Keratinocyte (primary cell): ENCODE measurements at regions not wholly inside any gene's neighbourhood (a gene's known extent, or its start where the extent isn't known, plus 50 kb on each side); places are given as distances from the start of the nearest gene placed in this dataset.

Source experiments
- DNase-seq: peaks from one replicate; pipeline ENCODE4 v3.0.0-alpha.2; 2011; ENCODE audit warnings: low read depth, missing footprints, low spot score
- FAIRE-seq: peaks from 2 replicates; lab custom pipeline; 2011; peaks lifted over from hg19 to GRCh38; lab: Jason Lieb, UNC
- H2AFZ ChIP-seq: 2 replicates; pipeline ENCODE4 v1.6.0; 2012; ENCODE audit warnings: low read length, control low read depth, inconsistent platforms; ENCODE audit not compliant: control insufficient read depth
- H3K27ac ChIP-seq: 2 replicates; pipeline ENCODE4 v1.5.1; 2011; ENCODE audit warnings: low read length; ENCODE audit not compliant: control insufficient read depth, insufficient read depth
- H3K27me3 ChIP-seq: 3 replicates; pipeline ENCODE4 v1.6.0; 2011; ENCODE audit warnings: low read length; ENCODE audit not compliant: control insufficient read depth, insufficient read depth; ENCODE audit errors: extremely low read depth
- H3K36me3 ChIP-seq, 2 experiments: 2 replicates in 1 of 2; 3 replicates in 1 of 2; pipeline ENCODE4 v1.5.1; 2011; ENCODE audit warnings: low read length in 2 of 2, mild to moderate bottlenecking in 1 of 2; ENCODE audit not compliant: control insufficient read depth in 2 of 2, insufficient read depth in 2 of 2; ENCODE audit errors: extremely low read depth in 1 of 2
- H3K4me1 ChIP-seq: 3 replicates; pipeline ENCODE4 v1.5.1; 2011; ENCODE audit warnings: low read length; ENCODE audit not compliant: control insufficient read depth, insufficient read depth; ENCODE audit errors: extremely low read depth
- H3K4me2 ChIP-seq: 3 replicates; pipeline ENCODE4 v1.6.0; 2011; ENCODE audit warnings: low read depth, low read length; ENCODE audit not compliant: control insufficient read depth, insufficient read depth; ENCODE audit errors: extremely low read depth
- H3K4me3 ChIP-seq, 3 experiments: fragments of 200-600 bp in 1 of 3; sonication (generic) in 1 of 3; 2 replicates in 2 of 3; 3 replicates in 1 of 3; pipeline ENCODE4 v1.5.1; 2011 to 2016; ENCODE audit warnings: low read length in 3 of 3, mild to moderate bottlenecking in 3 of 3, control low read depth in 2 of 3, inconsistent platforms in 1 of 3, low read depth in 1 of 3, mixed read lengths in 1 of 3, mixed run types in 1 of 3, moderate library complexity in 1 of 3; ENCODE audit not compliant: control insufficient read depth in 2 of 3, insufficient read depth in 2 of 3; ENCODE audit errors: extremely low read depth in 1 of 3
- H3K79me2 ChIP-seq: 2 replicates; pipeline ENCODE4 v1.6.0; 2012; ENCODE audit warnings: low read length; ENCODE audit not compliant: control insufficient read depth, insufficient read depth
- H3K9ac ChIP-seq: 3 replicates; pipeline ENCODE4 v1.6.0; 2011; ENCODE audit warnings: low read length; ENCODE audit not compliant: control insufficient read depth, insufficient read depth; ENCODE audit errors: extremely low read depth
- H3K9me1 ChIP-seq: 3 replicates; pipeline ENCODE4 v1.6.0; 2011; ENCODE audit warnings: low read length; ENCODE audit not compliant: control insufficient read depth, insufficient read depth; ENCODE audit errors: extremely low read depth
- H3K9me3 ChIP-seq: 2 replicates; pipeline ENCODE4 v1.5.1; 2012; ENCODE audit warnings: low read depth, low read length; ENCODE audit not compliant: control insufficient read depth
- H4K20me1 ChIP-seq: 3 replicates; pipeline ENCODE4 v1.6.0; 2011; ENCODE audit warnings: low read length; ENCODE audit not compliant: control insufficient read depth, insufficient read depth; ENCODE audit errors: extremely low read depth
- EZH2 ChIP-seq: IDR thresholded peaks from one replicate; pipeline ENCODE4 v1.6.1; 2012; ENCODE audit warnings: inconsistent platforms, mild to moderate bottlenecking, low read length, moderate library complexity
- dilution Hi-C: fragments of 300-500 bp; cut with MboI; formaldehyde crosslinking; loops from one replicate; pipeline ENCODE4 v1.7.0; 2020; ENCODE audit warnings: low sequenced_read_pairs; ENCODE audit not compliant: extremely low pct_ligation_motif_present
- TF ChIP-seq, protein P1 (sequence below), 3 experiments: IDR thresholded peaks in 1 of 3; conservative IDR thresholded peaks in 1 of 3; optimal IDR thresholded peaks in 1 of 3; 2 replicates in 2 of 3; 3 replicates in 1 of 3; pipeline versions ENCODE3 to v1.5.1; 2011; ENCODE audit warnings: low read length in 3 of 3, mild to moderate bottlenecking in 3 of 3, moderate library complexity in 2 of 3, control low read depth in 1 of 3, inconsistent platforms in 1 of 3; ENCODE audit not compliant: insufficient read depth in 2 of 3; ENCODE audit errors: extremely low read depth in 1 of 3

DNA sequence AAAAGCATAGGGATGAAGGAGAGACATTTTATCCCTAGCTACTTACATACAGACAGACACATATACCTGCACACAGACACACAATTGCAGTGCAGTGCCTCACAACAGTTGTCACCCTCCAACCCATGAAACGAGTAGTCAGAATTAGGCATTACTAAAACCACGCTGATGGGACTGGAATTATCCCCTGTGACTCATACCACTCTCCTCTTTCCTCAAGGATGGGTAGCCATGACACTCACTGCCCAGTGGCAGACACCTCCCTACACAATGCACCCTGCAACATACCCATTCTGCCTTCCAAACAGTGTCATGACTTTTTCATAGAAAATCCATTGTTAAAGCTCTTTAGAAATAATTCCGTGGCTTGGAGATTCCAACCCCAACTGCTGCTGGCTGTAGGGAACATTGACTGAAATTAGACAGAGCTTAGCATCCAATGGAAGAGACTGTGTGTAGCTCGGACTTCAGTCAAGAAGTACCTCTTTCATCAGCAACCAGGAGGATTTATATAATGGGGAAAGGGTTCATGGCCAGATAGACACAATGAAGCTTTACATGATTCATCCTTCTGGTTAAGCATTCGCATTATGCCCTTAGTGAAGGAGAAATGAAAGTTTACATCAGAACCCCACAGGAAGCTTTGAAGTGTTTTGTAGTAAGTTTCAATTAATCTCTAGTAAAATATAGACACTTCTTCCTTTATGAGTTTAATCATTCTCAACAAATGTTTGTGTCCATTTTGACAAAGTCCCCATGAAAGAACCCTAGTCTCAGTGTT lies 155.2 kb downstream of the FBXO15 start:
- DNase-seq (no peak), FAIRE-seq (no peak)
- no peak overlapping the region for H3K4me3 ChIP-seq
- no peak overlapping the region for H3K9ac ChIP-seq
- H3K9me3 ChIP-seq, result no peaks in the 10 kb centered on the region
- no peaks in the 10 kb centered on the region for H3K79me2 ChIP-seq
- no peak for TF ChIP-seq EZH2
- TF ChIP-seq, protein P1, sequence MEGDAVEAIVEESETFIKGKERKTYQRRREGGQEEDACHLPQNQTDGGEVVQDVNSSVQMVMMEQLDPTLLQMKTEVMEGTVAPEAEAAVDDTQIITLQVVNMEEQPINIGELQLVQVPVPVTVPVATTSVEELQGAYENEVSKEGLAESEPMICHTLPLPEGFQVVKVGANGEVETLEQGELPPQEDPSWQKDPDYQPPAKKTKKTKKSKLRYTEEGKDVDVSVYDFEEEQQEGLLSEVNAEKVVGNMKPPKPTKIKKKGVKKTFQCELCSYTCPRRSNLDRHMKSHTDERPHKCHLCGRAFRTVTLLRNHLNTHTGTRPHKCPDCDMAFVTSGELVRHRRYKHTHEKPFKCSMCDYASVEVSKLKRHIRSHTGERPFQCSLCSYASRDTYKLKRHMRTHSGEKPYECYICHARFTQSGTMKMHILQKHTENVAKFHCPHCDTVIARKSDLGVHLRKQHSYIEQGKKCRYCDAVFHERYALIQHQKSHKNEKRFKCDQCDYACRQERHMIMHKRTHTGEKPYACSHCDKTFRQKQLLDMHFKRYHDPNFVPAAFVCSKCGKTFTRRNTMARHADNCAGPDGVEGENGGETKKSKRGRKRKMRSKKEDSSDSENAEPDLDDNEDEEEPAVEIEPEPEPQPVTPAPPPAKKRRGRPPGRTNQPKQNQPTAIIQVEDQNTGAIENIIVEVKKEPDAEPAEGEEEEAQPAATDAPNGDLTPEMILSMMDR (optimal IDR thresholded peaks at IDR 0.05 in 1 of 3, IDR thresholded peaks at IDR 0.05 in 1 of 3, conservative IDR thresholded peaks at IDR 0.05 in 1 of 3; ENCODE audit: extremely low read depth in 1 of 3, insufficient read depth in 2 of 3, low read length in 3 of 3), result no peak
- no peaks in the 10 kb centered on the region for H4K20me1 ChIP-seq
- no peaks in the 10 kb centered on the region for H3K36me3 ChIP-seq
- dilution Hi-C loops, result no loop called here
- H3K27me3 ChIP-seq, result no peaks in the 10 kb centered on the region
- no peaks in the 10 kb centered on the region for H3K9me1 ChIP-seq
- H3K4me2 ChIP-seq, result no peak overlapping the region
- no peak overlapping the region for H2AFZ ChIP-seq
- no peaks in the 10 kb centered on the region for H3K4me1 ChIP-seq
- H3K27ac ChIP-seq, result no peak overlapping the region

DNA sequence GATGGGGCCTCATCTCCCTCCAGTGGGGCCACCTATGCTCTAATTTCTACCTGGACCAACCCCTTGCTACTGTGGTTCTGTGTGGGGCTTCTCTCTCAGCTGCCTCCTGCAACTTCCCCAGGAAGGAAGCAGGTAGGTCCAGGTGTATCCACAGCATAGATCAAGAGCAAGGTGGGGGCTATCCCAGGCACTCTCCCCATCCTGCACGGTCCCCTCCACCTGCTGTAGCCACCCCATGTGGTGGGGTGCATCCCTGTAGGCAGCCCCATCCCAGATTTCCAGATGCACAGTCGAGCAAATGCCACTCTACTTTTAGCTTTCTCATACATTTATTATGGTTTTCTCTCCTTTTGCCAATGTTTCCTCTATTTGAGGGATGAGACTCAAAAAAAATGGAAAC lies 156.1 kb downstream of the FBXO15 start:
- Histone ChIP-seq H3K27me3 (no peaks in the 10 kb centered on the region), H3K4me2 (no peak overlapping the region), H4K20me1 (no peaks in the 10 kb centered on the region), H3K36me3 (no peaks in the 10 kb centered on the region), H3K27ac (no peak overlapping the region), H2AFZ (no peak overlapping the region), H3K9me3 (no peaks in the 10 kb centered on the region), H3K4me1 (no peaks in the 10 kb centered on the region), H3K79me2 (no peaks in the 10 kb centered on the region), H3K9me1 (no peaks in the 10 kb centered on the region), H3K4me3 (no peak overlapping the region), H3K9ac (no peak overlapping the region)
- FAIRE-seq (no peak), DNase-seq (no peak)
- dilution Hi-C loops, result no loop called here
- TF ChIP-seq, protein P1 (optimal IDR thresholded peaks at IDR 0.05 in 1 of 3, IDR thresholded peaks at IDR 0.05 in 1 of 3, conservative IDR thresholded peaks at IDR 0.05 in 1 of 3; ENCODE audit: extremely low read depth in 1 of 3, insufficient read depth in 2 of 3, low read length in 3 of 3), result no peak
- TF ChIP-seq EZH2, result no peak
